ENCODE measurements at regions not wholly inside any gene's neighbourhood (a gene's known extent, or its start where the extent isn't known, plus 50 kb on each side); places are given as distances from the start of the nearest gene placed in this dataset.

- no peak for DNase-seq
Measured at GRCh38 chr5:128591598-128592455, 53.8 kb upstream of the FBN2 start.

GRCh38 chr5:128596071-128596470, 58.0 kb upstream of the FBN2 start:
- DNase-seq = no peak

- no peak for DNase-seq
Measured at GRCh38 chr5:128597156-128597555, 59.1 kb upstream of the FBN2 start.

- DNase-seq = no peak
Measured at GRCh38 chr5:128613128-128613527, 75.1 kb upstream of the FBN2 start.

GRCh38 chr5:128613766-128614165, 75.7 kb upstream of the FBN2 start:
- no peak for DNase-seq

- DNase-seq = no peak
Measured at GRCh38 chr5:128615578-128615977, 77.5 kb upstream of the FBN2 start.

- DNase-seq = no peak
Measured at GRCh38 chr5:128626536-128627090, 88.6 kb upstream of the FBN2 start.

GRCh38 chr5:128627939-128628338, 89.9 kb upstream of the FBN2 start:
- no peak for DNase-seq

GRCh38 chr5:128629157-128629556, 91.1 kb upstream of the FBN2 start:
- no peak for DNase-seq

- DNase-seq = no peak
Measured at GRCh38 chr5:128630121-128630520, 92.1 kb upstream of the FBN2 start.

GRCh38 chr5:128631771-128632170, 93.7 kb upstream of the FBN2 start:
- no peak for DNase-seq

GRCh38 chr5:128632264-128632663, 94.2 kb upstream of the FBN2 start:
- DNase-seq = no peak

GRCh38 chr5:128633901-128634300, 95.9 kb upstream of the FBN2 start:
- DNase-seq = no peak

- DNase-seq = no peak
Measured at GRCh38 chr5:128635379-128635778, 97.3 kb upstream of the FBN2 start.

GRCh38 chr5:128636361-128636760, 98.3 kb upstream of the FBN2 start:
- no peak for DNase-seq

- DNase-seq = no peak
Measured at GRCh38 chr5:128637031-128637430, 99.0 kb upstream of the FBN2 start.

- no peak for DNase-seq
Measured at GRCh38 chr5:128641861-128642260, 103.8 kb upstream of the FBN2 start.

GRCh38 chr5:128644863-128645262, 106.8 kb upstream of the FBN2 start:
- no peak for DNase-seq

- no peak for DNase-seq
Measured at GRCh38 chr5:128645581-128645980, 107.5 kb upstream of the FBN2 start.

GRCh38 chr5:128646176-128646575, 108.1 kb upstream of the FBN2 start:
- DNase-seq = no peak

- DNase-seq = no peak
Measured at GRCh38 chr5:128649192-128649591, 111.1 kb upstream of the FBN2 start.

- no peak for DNase-seq
Measured at GRCh38 chr5:128662997-128663396, 125.0 kb upstream of the FBN2 start.

GRCh38 chr5:128665747-128666355, 127.8 kb upstream of the FBN2 start:
- no peak for DNase-seq

- DNase-seq = no peak
Measured at GRCh38 chr5:128667152-128667551, 129.1 kb upstream of the FBN2 start.
